Urothelium cell line (cell line): ENCODE measurements at regions not wholly inside any gene's neighbourhood (a gene's known extent, or its start where the extent isn't known, plus 50 kb on each side); places are given as distances from the start of the nearest gene placed in this dataset.

Experiments
- DNase-seq: peaks from one replicate; pipeline ENCODE4 v3.0.0; 2011; ENCODE audit warnings: low spot score, mixed read lengths
- FAIRE-seq: peaks from 2 replicates; lab custom pipeline; 2011; peaks lifted over from hg19 to GRCh38; lab: Jason Lieb, UNC

GRCh38 chr1:50300297-50300696, 122.9 kb downstream of the DMRTA2 start:
- no peak for DNase-seq

GRCh38 chr1:50295566-50295965, 127.7 kb downstream of the DMRTA2 start:
- DNase-seq, result no peak
- no peak for FAIRE-seq

More at GRCh38 chr1:50300297-50300696, 122.9 kb downstream of the DMRTA2 start:
- FAIRE-seq, result no peak

GRCh38 chr1:50292276-50292675, 131.0 kb downstream of the DMRTA2 start:
- DNase-seq, result no peak
- no peak for FAIRE-seq

- FAIRE-seq (no peak), DNase-seq (no peak)
These were observed 133.7 kb downstream of the DMRTA2 start for GRCh38 chr1:50289495-50289894.

- FAIRE-seq, result no peak
- DNase-seq, result no peak
These were observed 137.2 kb downstream of the DMRTA2 start for GRCh38 chr1:50285994-50286393.

- DNase-seq (peak; percentile 30), FAIRE-seq (no peak)
These were observed 143.5 kb downstream of the DMRTA2 start for GRCh38 chr1:50279622-50280330.

- DNase-seq (no peak), FAIRE-seq (no peak)
These were observed 144.3 kb downstream of the DMRTA2 start for GRCh38 chr1:50278961-50279360.

- FAIRE-seq, result no peak
- DNase-seq, result no peak
These were observed 144.8 kb downstream of the DMRTA2 start for GRCh38 chr1:50278410-50278809.

GRCh38 chr1:50275566-50275965, 147.7 kb downstream of the DMRTA2 start:
- no peak for DNase-seq
- no peak for FAIRE-seq

- DNase-seq (no peak), FAIRE-seq (no peak)
These were observed 150.3 kb downstream of the DMRTA2 start for GRCh38 chr1:50272912-50273311.

GRCh38 chr1:50271968-50272578, 151.2 kb downstream of the DMRTA2 start:
- FAIRE-seq, result no peak
- peak; percentile 16 for DNase-seq

- DNase-seq (no peak), FAIRE-seq (no peak)
These were observed 151.9 kb downstream of the DMRTA2 start for GRCh38 chr1:50271337-50271736.

GRCh38 chr1:50270926-50271325, 152.3 kb downstream of the DMRTA2 start:
- FAIRE-seq, result no peak
- no peak for DNase-seq

- FAIRE-seq (no peak), DNase-seq (peak; percentile 52)
These were observed 155.2 kb downstream of the DMRTA2 start for GRCh38 chr1:50268049-50268448.

- FAIRE-seq, result no peak
- DNase-seq, result no peak
These were observed 156.7 kb downstream of the DMRTA2 start for GRCh38 chr1:50266509-50266908.

- DNase-seq (no peak), FAIRE-seq (no peak)
These were observed 157.1 kb downstream of the ELAVL4 start for GRCh38 chr1:50265790-50266314.

- FAIRE-seq (no peak), DNase-seq (no peak)
These were observed 155.9 kb downstream of the ELAVL4 start for GRCh38 chr1:50264590-50264989.

GRCh38 chr1:50262436-50262835, 153.7 kb downstream of the ELAVL4 start:
- FAIRE-seq (no peak), DNase-seq (no peak)

GRCh38 chr1:50261951-50262350, 153.2 kb downstream of the ELAVL4 start:
- no peak for FAIRE-seq

GRCh38 chr1:50257940-50258685, 149.4 kb downstream of the ELAVL4 start:
- FAIRE-seq, result no peak

More at GRCh38 chr1:50261951-50262350, 153.2 kb downstream of the ELAVL4 start:
- no peak for DNase-seq

GRCh38 chr1:50257029-50257428, 148.3 kb downstream of the ELAVL4 start:
- FAIRE-seq, result no peak

More at GRCh38 chr1:50257940-50258685, 149.4 kb downstream of the ELAVL4 start:
- DNase-seq, result no peak

More at GRCh38 chr1:50257029-50257428, 148.3 kb downstream of the ELAVL4 start:
- DNase-seq, result no peak
